Activated CD8-positive, alpha-beta memory T cell treated with anti-CD3 and anti-CD28 coated beads, Interleukin-2, amount 50 U/mL, for 48 hours (primary cell): ENCODE measurements at regions not wholly inside any gene's neighbourhood (a gene's known extent, or its start where the extent isn't known, plus 50 kb on each side); places are given as distances from the start of the nearest gene placed in this dataset.

Experiments
- DNase-seq: peaks from one replicate; pipeline ENCODE4 v3.0.0-alpha.2; 2020

DNA sequence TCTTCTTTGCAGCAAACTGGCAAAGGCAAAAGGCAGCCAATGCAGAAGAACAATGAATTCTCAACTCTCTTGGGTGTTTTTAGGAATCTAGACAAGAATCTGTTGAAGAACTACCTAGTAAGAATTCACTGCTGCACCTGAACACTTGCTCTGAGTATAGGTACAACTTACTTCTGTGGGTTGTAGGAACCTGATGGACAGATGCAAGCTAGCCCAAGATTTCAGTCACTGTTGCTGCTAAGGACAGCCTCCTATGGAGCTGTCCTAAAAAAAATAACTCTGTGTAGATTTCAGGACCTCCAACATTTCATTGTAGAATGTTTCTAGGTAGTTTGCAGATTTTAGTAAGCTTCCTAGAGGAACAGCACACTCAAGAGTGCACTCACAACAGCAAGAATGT, 363.5 kb downstream of the CBLN2 start:
- no peak for DNase-seq

- no peak for DNase-seq
These were observed 369.0 kb downstream of the CBLN2 start for GRCh38 chr18:72174972-72175649.

GRCh38 chr18:72171596-72171995, 372.5 kb downstream of the CBLN2 start:
- DNase-seq = no peak

GRCh38 chr18:72161691-72162090, 382.5 kb downstream of the CBLN2 start:
- DNase-seq = no peak

DNA sequence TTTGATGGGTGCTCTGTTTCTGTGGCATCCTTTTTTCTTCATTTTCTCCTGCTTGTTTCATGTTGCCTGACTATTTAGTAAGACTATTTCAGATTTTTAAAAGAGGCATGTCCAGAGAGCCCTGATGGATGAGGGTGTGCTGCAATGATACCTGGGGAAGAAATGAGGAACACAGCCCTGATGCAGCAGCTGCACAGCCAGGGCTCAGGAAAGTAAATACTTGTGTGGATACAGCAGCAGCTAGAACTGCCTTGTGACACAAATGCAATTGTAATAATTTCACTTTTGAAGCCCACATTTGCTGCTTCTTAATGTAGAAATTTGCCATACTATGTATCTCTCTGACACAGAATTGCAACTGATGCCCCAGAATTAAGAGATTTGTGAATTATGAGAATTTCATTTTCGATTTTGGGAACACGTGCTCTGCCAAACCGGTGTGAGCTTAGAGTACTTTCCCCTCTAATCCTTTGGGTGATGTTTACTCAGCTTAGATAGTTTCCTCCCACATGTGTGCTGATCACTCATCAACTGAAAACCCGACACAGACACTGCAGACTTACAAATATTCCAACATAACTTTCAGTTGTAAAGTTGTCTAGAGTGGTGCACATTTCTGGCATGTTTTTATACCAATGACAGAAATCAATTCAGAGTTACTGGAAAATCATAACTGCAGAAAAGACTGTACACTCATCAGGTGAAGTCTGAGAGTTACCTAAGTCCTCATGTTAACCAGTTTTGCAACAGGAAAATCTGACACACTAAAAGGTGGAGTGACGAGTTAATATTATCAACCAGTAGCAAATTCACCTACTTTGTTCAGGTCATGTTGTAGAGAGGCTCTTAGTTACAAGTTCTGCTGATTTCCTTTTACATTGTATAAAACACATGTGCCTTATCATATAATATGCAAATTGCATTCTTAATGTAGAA, 383.4 kb downstream of the CBLN2 start:
- no peak for DNase-seq

DNA sequence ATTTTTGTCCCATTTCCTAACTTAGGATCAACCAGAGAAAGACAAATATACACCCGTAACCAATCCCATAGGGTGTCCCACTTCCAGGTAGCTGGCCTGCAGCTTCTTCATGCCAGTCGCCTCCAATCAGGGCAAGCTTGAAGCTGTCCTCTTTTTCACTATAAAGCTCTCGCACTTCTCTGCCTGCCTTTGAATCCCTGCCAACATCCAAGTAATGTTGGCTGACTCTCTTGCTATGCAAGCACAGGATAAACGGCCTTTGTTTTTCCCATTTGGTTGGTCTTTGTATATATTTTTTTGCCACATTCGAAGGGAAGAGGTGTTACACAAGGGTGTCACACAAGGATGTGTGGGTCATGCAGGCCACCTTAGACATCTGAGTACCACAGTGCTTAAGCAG, 388.8 kb downstream of the CBLN2 start:
- DNase-seq = no peak

- DNase-seq = no peak
These were observed 389.2 kb downstream of the CBLN2 start for GRCh38 chr18:72154926-72155325.

DNA sequence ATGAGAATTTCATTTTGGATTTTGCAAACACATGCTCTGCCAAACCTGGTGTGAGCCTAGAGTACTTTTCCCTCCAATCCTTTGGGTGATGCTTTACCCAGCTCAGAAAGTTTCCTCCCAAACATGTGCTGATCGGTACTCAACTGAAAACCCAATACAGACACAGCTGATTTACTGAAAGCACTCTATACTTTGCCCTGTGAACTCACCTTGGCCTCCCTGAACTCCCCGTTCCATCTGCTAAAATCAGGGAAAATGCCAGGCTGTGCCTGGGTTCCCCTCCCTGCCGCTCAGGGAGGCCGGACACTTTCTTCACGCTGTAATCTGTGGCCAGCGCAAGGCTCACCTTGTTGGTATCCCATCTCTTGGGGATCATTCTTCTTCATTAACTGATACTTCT, 391.2 kb downstream of the CBLN2 start:
- DNase-seq = no peak

DNA sequence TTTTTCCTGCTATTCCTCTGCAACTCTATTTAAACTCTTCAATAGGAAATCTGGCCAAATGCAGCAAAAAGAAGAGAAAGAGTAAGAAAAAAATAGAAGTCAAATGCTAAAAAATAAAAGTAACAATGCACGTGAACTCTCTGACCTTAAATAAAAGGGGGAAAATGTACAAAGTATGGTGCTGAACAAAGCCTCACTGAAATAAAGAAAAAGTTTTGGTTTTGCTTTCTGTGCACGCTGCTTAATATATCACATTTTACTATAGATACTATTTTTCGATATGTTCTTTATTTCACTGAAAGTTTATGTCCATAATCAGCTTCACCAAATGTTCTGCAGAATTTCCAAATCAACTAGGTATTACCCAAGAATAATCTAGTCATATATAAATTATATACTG, 396.3 kb downstream of the CBLN2 start:
- no peak for DNase-seq

DNA sequence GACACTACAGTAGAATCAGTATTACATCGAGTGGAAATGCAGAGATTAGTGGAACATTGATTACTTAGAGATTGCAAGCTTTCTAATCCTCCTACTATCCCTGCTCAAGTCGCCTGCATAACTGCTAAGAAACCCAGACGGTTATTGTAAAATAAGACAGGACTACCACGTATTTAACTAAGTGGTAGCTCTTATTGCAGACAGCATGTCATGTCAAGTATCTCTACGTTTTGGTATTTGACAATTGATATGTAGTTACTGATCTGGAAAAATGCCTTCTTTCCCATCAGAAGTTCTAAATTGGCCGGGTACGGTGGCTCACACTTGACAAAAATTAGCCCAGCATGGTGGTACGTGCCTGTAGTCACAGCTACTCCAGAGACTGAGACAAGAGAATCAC, 404.1 kb downstream of the CBLN2 start:
- no peak for DNase-seq

- DNase-seq = no peak
These were observed 415.5 kb downstream of the CBLN2 start for GRCh38 chr18:72128649-72129048.

GRCh38 chr18:72122103-72122502, 422.0 kb downstream of the CBLN2 start:
- no peak for DNase-seq

DNA sequence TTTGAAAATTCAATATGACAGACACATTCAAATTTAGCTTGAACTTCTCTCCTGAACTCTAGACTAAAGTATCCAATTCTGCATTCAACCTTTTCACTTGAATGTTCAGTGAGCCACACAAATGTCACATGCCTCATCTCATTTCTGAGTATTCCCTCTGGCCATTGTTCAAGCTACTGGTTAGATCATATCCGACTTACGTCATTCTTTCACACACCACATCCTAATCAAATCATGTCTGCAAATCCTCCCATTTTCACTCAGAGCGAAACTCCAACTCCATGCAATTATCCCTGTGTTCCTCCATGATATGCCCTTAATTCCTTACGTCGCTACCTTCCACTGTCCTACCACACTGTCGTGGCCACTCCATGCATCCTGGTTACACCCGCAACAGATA, 425.1 kb downstream of the CBLN2 start:
- no peak for DNase-seq

DNA sequence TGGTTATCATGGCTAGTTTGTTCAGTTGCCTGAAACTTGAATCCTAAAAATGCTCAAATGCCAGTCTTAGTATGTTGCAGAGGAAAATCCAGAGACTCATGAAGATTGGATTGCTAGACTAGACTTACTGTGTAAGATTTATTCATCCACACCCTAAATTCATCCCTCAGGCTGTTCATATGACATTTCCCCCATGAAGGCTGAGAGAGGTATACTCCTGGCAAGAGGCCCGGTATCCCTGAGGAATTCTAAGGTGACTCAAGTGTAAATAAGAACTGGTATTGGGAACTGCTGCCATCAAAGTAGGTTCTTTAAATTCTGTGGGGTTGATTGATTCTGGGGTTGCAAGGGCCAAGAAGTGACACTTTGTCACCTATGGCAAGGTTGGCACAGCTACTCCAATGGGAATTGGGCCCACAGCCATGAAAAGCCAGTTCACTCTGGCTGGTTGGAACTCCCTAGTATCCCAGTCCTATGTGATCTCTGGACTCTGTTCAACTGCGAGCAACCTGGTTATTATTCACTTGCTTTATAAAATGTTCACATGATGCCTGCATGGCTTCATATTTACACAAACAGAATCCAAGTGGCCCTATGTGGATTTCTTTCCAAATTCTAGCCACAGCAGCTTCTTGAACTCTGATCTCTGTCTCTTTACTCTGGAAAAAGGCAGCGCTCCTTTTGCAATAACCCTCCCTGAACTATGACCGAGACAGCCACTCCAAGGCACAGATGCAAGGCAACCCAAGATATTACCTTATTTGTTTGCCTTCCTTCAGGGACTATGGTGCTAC, 429.1 kb downstream of the CBLN2 start:
- DNase-seq = no peak

- no peak for DNase-seq
These were observed 436.3 kb downstream of the CBLN2 start for GRCh38 chr18:72107647-72108383.

DNA sequence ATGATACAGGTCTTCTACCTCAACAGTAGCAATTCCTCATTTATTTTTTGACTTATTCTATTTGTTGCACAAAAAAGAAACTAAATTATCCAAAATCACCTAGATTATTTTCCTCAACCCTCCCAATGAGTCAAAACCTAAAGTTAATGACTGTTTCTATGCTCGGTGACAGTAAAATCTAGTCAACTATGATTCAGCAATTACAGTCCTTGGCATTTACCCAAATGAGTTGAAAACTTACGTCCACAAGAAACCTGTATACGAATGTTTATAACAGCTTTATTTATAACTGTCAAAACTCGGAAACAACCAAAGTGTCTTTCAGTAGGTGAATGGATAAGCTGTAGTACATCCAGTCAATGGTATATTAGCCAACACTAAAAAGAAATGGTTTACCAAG, 439.3 kb downstream of the CBLN2 start:
- no peak for DNase-seq

GRCh38 chr18:72102412-72102811, 441.7 kb downstream of the CBLN2 start:
- DNase-seq = no peak

DNA sequence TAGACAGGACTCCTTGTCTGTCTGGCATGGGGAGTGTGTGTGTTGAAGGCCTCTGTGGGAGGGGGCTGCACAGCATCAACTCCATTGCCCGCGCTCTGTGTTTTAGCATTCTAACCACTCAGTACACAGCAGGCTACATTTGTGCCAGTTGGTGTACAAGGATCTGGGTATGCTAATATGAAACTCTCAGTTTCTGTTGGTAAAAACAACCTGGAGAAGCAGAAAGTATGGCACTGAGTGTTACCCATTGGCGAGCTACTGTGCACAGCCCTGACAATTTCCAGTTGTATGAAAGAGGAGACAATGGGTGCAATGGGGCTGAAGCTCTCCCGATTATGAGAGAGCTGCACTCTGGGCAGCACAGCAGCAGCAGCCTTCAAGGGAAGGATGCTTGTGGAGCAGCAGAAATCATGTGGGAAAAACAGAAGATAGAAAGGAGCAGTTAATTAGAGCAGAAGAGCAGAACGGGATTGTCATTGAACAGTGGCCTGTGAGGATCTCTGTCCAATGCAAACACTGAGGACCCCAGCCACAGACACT, 443.6 kb downstream of the CBLN2 start:
- no peak for DNase-seq

- DNase-seq = no peak
These were observed 452.8 kb downstream of the CBLN2 start for GRCh38 chr18:72091369-72091768.

GRCh38 chr18:72089432-72089831, 454.7 kb downstream of the CBLN2 start:
- no peak for DNase-seq

DNA sequence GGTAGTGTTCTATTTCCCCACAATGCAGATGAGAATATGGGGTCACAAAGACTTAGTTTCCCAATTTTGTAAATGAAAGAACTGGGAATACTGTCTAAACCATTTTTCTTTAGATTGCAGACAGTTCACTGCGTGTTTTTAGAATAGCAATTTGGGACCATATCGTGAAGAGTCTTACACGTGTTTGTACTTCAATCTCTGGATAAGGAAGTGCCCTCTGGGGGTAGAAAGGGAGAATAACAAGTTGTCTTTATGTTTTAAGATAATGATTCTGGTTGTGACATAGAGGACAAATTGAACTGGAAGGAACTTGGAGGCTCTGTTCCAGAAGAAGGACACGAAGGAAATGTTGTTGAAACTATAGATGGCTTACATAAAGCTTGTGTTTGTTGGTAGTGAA, 457.7 kb downstream of the CBLN2 start:
- no peak for DNase-seq

DNA sequence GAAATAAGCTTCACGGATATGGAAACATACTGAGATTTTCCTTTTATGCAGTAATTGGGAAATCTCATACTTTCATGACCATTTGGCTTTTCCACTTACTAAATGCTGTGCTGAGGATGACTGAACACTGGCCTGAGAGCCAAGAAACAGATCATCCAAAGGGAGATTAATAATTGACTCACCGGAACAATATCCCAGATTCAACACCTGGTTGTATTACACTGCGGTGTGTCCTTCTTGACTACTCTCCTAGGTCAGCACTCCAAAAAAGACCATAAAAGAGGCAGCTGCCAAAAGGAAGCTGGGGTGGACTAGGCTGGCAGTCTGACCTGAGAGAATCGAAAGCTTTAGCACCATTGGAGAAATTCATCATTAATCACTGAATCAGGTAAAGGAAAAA, 469.1 kb downstream of the CBLN2 start:
- no peak for DNase-seq

DNA sequence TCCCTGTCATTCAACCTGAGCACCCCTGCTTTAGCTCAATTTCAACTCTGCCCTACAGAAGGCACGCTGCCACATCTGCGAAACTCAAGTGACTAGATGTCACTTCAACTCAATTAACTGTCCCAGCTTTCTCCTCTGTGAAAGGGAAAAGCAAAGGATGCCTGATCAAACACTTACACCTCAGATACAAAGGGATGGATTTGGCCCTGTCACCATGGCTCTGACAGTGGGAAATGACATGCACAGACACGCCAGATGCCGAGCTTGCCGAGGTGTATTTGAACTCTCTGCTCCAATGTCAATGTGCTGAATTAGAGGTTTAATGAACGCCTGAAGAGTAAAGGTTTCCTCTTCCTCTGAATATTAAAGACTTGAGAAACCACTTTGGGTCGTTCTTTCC, 481.1 kb downstream of the CBLN2 start:
- no peak for DNase-seq
